ENCODE measurements at regions not wholly inside any gene's neighbourhood (a gene's known extent, or its start where the extent isn't known, plus 50 kb on each side); places are given as distances from the start of the nearest gene placed in this dataset.

DNA sequence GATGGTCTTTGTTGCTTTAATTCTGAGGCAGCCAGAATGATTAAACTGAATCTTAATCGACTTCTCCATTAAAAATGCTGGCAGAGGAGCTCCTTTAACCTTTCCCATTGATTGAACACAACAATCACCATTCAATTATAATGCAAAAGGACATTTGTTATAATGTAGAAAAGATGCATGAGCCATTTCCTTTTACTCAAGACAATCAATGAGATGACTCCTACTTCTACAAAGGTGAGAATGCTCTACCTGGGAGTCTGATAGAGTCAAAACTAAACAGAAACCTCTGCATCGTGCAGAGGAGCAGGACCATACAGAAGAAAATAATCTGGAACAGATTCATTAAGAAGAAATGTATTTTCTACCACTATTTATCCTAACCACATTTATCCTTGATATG is 253.6 kb upstream of the DACH1 start:
- intact Hi-C loops (cut with micrococcal nuclease; ENCODE audit: unreplicated experiment), result no loop called here

DNA sequence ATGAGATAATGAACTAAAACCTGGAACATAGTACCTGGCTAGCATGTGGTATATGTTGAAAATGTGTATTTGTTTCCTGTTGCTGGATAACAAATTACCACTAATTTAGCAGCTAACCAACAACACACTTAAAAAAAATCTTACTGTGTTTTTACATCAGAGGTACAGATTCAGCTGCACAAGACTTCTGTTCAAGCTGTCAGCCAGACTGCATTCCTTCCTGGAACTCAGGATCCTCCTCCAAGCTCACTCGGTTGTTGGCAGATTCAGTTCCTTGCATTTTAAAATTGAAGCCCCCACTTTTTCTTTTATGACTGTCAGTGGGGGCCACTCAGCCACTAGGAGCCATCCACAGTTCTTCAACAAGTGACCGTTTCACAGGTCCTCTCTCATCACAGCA is 246.9 kb upstream of the DACH1 start:
- ChIA-PET POLR2A (ENCODE audit: low non-redundant PET) (no interaction called here), CTCF (no interaction called here)
- Histone ChIP-seq H3K9me3 (ENCODE audit: low read depth, low read length, poor library complexity, severe bottlenecking) (no peaks in the 10 kb centered on the region), H3K27me3 (replicated peaks; ENCODE audit: insufficient read depth, low read depth, low read length, poor library complexity) (no peaks in the 10 kb centered on the region), H3K4me1 (ENCODE audit: insufficient read depth, low read length, poor library complexity, severe bottlenecking) (no peaks in the 10 kb centered on the region), H3K36me3 (ENCODE audit: insufficient read depth, low read length, poor library complexity, severe bottlenecking) (no peaks in the 10 kb centered on the region), H3K4me3 (ENCODE audit: low read depth, low read length, poor library complexity, severe bottlenecking) (no peak overlapping the region), H3K27ac (ENCODE audit: low read depth, low read length, poor library complexity, severe bottlenecking) (no peak overlapping the region)
- intact Hi-C loops (cut with micrococcal nuclease; ENCODE audit: unreplicated experiment), result no loop called here
- BruUV-seq (replicated peaks), result no TSS peak
- no peak for DNase-seq (ENCODE audit: low spot score)
- TF ChIP-seq EZH2 (IDR thresholded peaks at IDR 0.05; ENCODE audit: borderline replicate concordance, low read depth, low read length, poor library complexity, severe bottlenecking), result no peak
- TF ChIP-seq, protein P1, sequence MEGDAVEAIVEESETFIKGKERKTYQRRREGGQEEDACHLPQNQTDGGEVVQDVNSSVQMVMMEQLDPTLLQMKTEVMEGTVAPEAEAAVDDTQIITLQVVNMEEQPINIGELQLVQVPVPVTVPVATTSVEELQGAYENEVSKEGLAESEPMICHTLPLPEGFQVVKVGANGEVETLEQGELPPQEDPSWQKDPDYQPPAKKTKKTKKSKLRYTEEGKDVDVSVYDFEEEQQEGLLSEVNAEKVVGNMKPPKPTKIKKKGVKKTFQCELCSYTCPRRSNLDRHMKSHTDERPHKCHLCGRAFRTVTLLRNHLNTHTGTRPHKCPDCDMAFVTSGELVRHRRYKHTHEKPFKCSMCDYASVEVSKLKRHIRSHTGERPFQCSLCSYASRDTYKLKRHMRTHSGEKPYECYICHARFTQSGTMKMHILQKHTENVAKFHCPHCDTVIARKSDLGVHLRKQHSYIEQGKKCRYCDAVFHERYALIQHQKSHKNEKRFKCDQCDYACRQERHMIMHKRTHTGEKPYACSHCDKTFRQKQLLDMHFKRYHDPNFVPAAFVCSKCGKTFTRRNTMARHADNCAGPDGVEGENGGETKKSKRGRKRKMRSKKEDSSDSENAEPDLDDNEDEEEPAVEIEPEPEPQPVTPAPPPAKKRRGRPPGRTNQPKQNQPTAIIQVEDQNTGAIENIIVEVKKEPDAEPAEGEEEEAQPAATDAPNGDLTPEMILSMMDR (conservative IDR thresholded peaks at IDR 0.05; ENCODE audit: low read depth, low read length), result no peak

More for the DNA sequence above, 253.6 kb upstream of the DACH1 start:
- TF ChIP-seq, protein P1 (conservative IDR thresholded peaks at IDR 0.05; ENCODE audit: low read depth, low read length), result no peak
- TF ChIP-seq EZH2 (IDR thresholded peaks at IDR 0.05; ENCODE audit: borderline replicate concordance, low read depth, low read length, poor library complexity, severe bottlenecking), result no peak
- ChIA-PET CTCF (no interaction called here), POLR2A (ENCODE audit: low non-redundant PET) (no interaction called here)
- BruUV-seq (replicated peaks), result no TSS peak
- Histone ChIP-seq H3K27ac (ENCODE audit: low read depth, low read length, poor library complexity, severe bottlenecking) (no peak overlapping the region), H3K9me3 (ENCODE audit: low read depth, low read length, poor library complexity, severe bottlenecking) (no peaks in the 10 kb centered on the region), H3K36me3 (ENCODE audit: insufficient read depth, low read length, poor library complexity, severe bottlenecking) (no peaks in the 10 kb centered on the region), H3K4me3 (ENCODE audit: low read depth, low read length, poor library complexity, severe bottlenecking) (no peak overlapping the region), H3K27me3 (replicated peaks; ENCODE audit: insufficient read depth, low read depth, low read length, poor library complexity) (no peaks in the 10 kb centered on the region), H3K4me1 (ENCODE audit: insufficient read depth, low read length, poor library complexity, severe bottlenecking) (no peaks in the 10 kb centered on the region)
- DNase-seq (ENCODE audit: low spot score), result no peak

DNA sequence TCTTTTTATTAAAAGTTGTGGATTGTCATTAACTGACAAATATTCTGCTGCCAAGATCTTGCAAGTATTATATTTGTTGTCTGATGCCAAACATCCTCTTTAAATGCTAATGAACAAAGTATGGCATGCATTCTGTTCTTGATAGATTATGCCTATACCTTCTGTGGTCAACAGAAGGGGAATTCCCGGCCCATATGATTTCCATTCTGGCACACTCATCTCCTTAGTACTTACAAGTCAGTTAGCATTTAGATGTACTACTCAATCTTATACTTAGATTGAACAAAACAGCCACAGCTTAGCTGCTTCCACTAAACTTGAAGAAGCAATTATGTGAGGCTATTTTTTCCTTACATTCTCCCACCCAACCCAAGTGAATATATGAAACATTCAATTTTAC is 246.1 kb upstream of the DACH1 start:
- TF ChIP-seq EZH2 (IDR thresholded peaks at IDR 0.05; ENCODE audit: borderline replicate concordance, low read depth, low read length, poor library complexity, severe bottlenecking), result no peak
- TF ChIP-seq, protein P1 (conservative IDR thresholded peaks at IDR 0.05; ENCODE audit: low read depth, low read length), result no peak
- intact Hi-C loops (cut with micrococcal nuclease; ENCODE audit: unreplicated experiment), result no loop called here
- no peak for DNase-seq (ENCODE audit: low spot score)
- ChIA-PET POLR2A (ENCODE audit: low non-redundant PET) (no interaction called here), CTCF (no interaction called here)
- no peak overlapping the region for H3K27ac ChIP-seq (ENCODE audit: low read depth, low read length, poor library complexity, severe bottlenecking)
- H3K4me1 ChIP-seq (ENCODE audit: insufficient read depth, low read length, poor library complexity, severe bottlenecking), result no peaks in the 10 kb centered on the region
- no TSS peak for BruUV-seq (replicated peaks)
- H3K4me3 ChIP-seq (ENCODE audit: low read depth, low read length, poor library complexity, severe bottlenecking), result no peak overlapping the region
- H3K27me3 ChIP-seq (replicated peaks; ENCODE audit: insufficient read depth, low read depth, low read length, poor library complexity), result no peaks in the 10 kb centered on the region
- no peaks in the 10 kb centered on the region for H3K36me3 ChIP-seq (ENCODE audit: insufficient read depth, low read length, poor library complexity, severe bottlenecking)
- H3K9me3 ChIP-seq (ENCODE audit: low read depth, low read length, poor library complexity, severe bottlenecking), result no peaks in the 10 kb centered on the region
